OCI-LY7 (cell line): ENCODE measurements at regions not wholly inside any gene's neighbourhood (a gene's known extent, or its start where the extent isn't known, plus 50 kb on each side); places are given as distances from the start of the nearest gene placed in this dataset.

Source experiments
- BruUV-seq: library from RNA; stranded (reverse); fragments of 400-500 nt; replicated peaks from 2 replicates; lab custom pipeline; 2021; lab: Mats Ljungman, UMichigan
- CTCF ChIA-PET: fragments of 300-600 bp; sonication (Branson Sonifier 250); formaldehyde crosslinking; loops from one replicate; lab custom pipeline; 2022; ENCODE audit warnings: antibody characterized with exemption; ENCODE audit not compliant: unreplicated experiment; lab: Charles Lee
- POLR2A ChIA-PET: fragments of 300-600 bp; sonication (Branson Sonifier 250); formaldehyde crosslinking; loops from one replicate; lab custom pipeline; 2022; ENCODE audit warnings: antibody characterized with exemption; lab: Charles Lee
- DNase-seq: peaks from one replicate; pipeline ENCODE4 v3.0.0-alpha.2; 2015; ENCODE audit warnings: low spot score
- H2AFZ ChIP-seq: fragments of 200-600 bp; sonication (generic), shearing (Covaris generic); 2 replicates; pipeline ENCODE4 v1.6.1; 2014; ENCODE audit warnings: mild to moderate bottlenecking, antibody characterized with exemption, low read length, moderate library complexity
- H3K27ac ChIP-seq: fragments of 200-600 bp; sonication (generic); 2 replicates; pipeline ENCODE4 v1.5.1; 2014; ENCODE audit warnings: mixed run types, low read depth, mild to moderate bottlenecking, moderate library complexity, low read length, inconsistent platforms; ENCODE audit not compliant: poor library complexity, severe bottlenecking
- H3K36me3 ChIP-seq: fragments of 200-600 bp; sonication (generic); 2 replicates; pipeline ENCODE4 v1.6.1; 2014; ENCODE audit warnings: mild to moderate bottlenecking, antibody characterized with exemption, low read length, moderate library complexity, mixed read lengths; ENCODE audit not compliant: insufficient read depth
- H3K4me1 ChIP-seq: fragments of 200-600 bp; sonication (generic); 2 replicates; pipeline ENCODE4 v1.5.1; 2014; ENCODE audit warnings: mild to moderate bottlenecking, low read length; ENCODE audit not compliant: insufficient read depth, poor library complexity, severe bottlenecking
- H3K4me2 ChIP-seq: fragments of 200-600 bp; sonication (generic); 2 replicates; pipeline ENCODE4 v1.6.1; 2014; ENCODE audit warnings: mild to moderate bottlenecking, low read length
- H3K4me3 ChIP-seq: fragments of 200-600 bp; sonication (generic); 2 replicates; pipeline ENCODE4 v1.5.1; 2014; ENCODE audit warnings: mild to moderate bottlenecking, low read depth, low read length; ENCODE audit not compliant: poor library complexity, severe bottlenecking
- H3K79me2 ChIP-seq: fragments of 200-600 bp; sonication (generic); 2 replicates; pipeline ENCODE4 v1.6.1; 2016; ENCODE audit warnings: low read depth, mild to moderate bottlenecking, low read length, moderate library complexity, mixed read lengths; ENCODE audit not compliant: insufficient read depth
- H3K9me2 ChIP-seq: fragments of 200-600 bp; sonication (generic); 2 replicates; pipeline ENCODE4 v1.6.1; 2016; ENCODE audit warnings: mild to moderate bottlenecking, low read length, mixed read lengths; ENCODE audit not compliant: insufficient read depth
- H3K9me3 ChIP-seq: fragments of 200-600 bp; sonication (generic); 2 replicates; pipeline ENCODE4 v1.6.1; 2014; ENCODE audit warnings: mild to moderate bottlenecking, mixed run types, low read length, mixed read lengths
- H4K20me1 ChIP-seq: fragments of 200-600 bp; sonication (generic); 2 replicates; pipeline ENCODE4 v1.6.1; 2014; ENCODE audit warnings: mild to moderate bottlenecking, antibody characterized with exemption, low read length, moderate library complexity, mixed read lengths; ENCODE audit not compliant: insufficient read depth
- EZH2phosphoT487 ChIP-seq: fragments of 200-600 bp; sonication (generic); IDR thresholded peaks from 2 replicates; pipeline ENCODE4 v1.6.1; 2018; ENCODE audit warnings: low read depth, borderline replicate concordance, mild to moderate bottlenecking, mixed run types, antibody characterized with exemption, low read length, moderate library complexity, mixed read lengths
- intact Hi-C: fragments of 100-400 bp; cut with micrococcal nuclease; formaldehyde crosslinking; loops from one replicate; pipeline ENCODE4 v1.10.0; 2022; ENCODE audit not compliant: unreplicated experiment
- TF ChIP-seq, protein P1 (sequence below): fragments of 200-600 bp; sonication (generic); conservative IDR thresholded peaks from 2 replicates; pipeline ENCODE4 v1.5.1; 2014; ENCODE audit warnings: mild to moderate bottlenecking, antibody characterized with exemption, low read length, moderate library complexity, mixed read lengths

DNA sequence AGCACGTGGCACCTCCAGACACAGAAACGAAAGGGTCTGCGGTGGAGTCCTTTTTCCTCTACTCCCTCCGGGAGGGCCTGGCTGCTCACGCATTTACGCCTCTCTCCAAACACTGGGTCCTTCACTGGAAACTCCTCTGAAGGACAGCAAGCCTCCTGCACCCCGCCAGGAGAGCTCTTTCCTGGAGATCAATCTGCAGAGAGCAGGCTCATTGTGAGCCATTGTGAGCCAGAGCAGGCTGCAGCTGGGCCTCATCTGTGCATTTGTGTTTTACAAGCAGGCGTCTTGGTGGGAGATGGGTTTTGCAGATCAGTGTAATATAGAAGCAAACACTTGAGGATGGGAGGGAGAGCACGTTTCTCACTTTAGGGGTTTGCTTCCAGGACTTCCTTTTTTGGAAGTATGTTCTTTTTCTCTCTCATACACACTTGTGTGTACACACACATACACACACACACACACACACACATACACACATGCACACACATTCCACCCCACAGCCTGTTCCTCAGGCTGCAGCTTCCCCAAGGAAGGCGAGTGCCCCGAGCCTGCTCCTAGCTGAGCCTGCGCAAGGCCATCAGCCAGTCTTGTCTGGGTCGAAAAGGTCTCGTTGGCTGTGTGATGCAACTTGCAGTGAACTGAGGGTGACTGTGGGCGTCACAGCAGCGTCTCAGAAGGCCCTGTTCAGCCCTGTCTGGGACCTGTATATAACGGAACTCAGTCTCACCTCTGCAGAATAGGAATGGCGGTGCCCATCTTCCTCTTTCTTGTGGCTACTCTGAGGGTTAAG, 163.5 kb downstream of the GLI2 start:
- no peak overlapping the region for H3K4me3 ChIP-seq
- no peak overlapping the region for H3K4me2 ChIP-seq
- H3K9me2 ChIP-seq, result no peaks in the 10 kb centered on the region
- intact Hi-C loops, result no loop called here
- ChIA-PET CTCF (no interaction called here), POLR2A (interaction anchor here (0.6 kb wide), 1 partner anchor 294 kb away, joined by 4 read pairs; no protein-coding TSS in a partner anchor)
- DNase-seq, result no peak
- H3K36me3 ChIP-seq, result no peaks in the 10 kb centered on the region
- BruUV-seq, result no TSS peak
- no peaks in the 10 kb centered on the region for H3K79me2 ChIP-seq
- H2AFZ ChIP-seq, result no peak overlapping the region
- H4K20me1 ChIP-seq, result no peaks in the 10 kb centered on the region
- H3K27ac ChIP-seq, result no peak overlapping the region
- H3K4me1 ChIP-seq, result no peaks in the 10 kb centered on the region
- TF ChIP-seq, protein P1, sequence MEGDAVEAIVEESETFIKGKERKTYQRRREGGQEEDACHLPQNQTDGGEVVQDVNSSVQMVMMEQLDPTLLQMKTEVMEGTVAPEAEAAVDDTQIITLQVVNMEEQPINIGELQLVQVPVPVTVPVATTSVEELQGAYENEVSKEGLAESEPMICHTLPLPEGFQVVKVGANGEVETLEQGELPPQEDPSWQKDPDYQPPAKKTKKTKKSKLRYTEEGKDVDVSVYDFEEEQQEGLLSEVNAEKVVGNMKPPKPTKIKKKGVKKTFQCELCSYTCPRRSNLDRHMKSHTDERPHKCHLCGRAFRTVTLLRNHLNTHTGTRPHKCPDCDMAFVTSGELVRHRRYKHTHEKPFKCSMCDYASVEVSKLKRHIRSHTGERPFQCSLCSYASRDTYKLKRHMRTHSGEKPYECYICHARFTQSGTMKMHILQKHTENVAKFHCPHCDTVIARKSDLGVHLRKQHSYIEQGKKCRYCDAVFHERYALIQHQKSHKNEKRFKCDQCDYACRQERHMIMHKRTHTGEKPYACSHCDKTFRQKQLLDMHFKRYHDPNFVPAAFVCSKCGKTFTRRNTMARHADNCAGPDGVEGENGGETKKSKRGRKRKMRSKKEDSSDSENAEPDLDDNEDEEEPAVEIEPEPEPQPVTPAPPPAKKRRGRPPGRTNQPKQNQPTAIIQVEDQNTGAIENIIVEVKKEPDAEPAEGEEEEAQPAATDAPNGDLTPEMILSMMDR, result no peak
- no peak for TF ChIP-seq EZH2phosphoT487
- H3K9me3 ChIP-seq, result no peaks in the 10 kb centered on the region

DNA sequence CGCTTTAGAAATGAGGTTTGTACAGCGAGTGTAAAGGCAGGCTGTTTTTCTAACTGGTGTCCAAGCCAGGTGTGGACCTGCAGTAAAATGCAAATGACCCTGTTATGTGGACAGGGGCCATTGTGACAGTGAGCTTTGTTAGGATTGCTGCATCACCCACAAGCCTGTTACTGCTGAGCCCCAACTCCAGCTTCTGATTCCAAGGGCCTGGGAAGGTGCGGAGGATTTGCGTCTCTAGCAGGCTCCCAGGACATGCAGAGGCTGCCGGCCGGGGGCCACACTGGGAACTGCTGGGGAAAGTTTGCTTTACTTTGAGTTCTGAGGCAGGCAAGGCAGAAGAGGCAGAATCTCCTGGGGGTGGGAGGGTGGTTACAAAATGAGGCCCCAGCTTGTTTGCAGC, 164.1 kb downstream of the GLI2 start:
- Histone ChIP-seq H3K9me2 (no peaks in the 10 kb centered on the region), H2AFZ (no peak overlapping the region), H3K36me3 (no peaks in the 10 kb centered on the region), H3K4me1 (no peaks in the 10 kb centered on the region), H3K4me2 (no peak overlapping the region), H3K4me3 (no peak overlapping the region), H3K79me2 (no peaks in the 10 kb centered on the region), H3K9me3 (no peaks in the 10 kb centered on the region), H4K20me1 (no peaks in the 10 kb centered on the region), H3K27ac (no peak overlapping the region)
- TF ChIP-seq, protein P1, result no peak
- TF ChIP-seq EZH2phosphoT487, result no peak
- ChIA-PET POLR2A (no interaction called here), CTCF (no interaction called here)
- DNase-seq, result no peak
- intact Hi-C loops, result no loop called here
- BruUV-seq, result no TSS peak

DNA sequence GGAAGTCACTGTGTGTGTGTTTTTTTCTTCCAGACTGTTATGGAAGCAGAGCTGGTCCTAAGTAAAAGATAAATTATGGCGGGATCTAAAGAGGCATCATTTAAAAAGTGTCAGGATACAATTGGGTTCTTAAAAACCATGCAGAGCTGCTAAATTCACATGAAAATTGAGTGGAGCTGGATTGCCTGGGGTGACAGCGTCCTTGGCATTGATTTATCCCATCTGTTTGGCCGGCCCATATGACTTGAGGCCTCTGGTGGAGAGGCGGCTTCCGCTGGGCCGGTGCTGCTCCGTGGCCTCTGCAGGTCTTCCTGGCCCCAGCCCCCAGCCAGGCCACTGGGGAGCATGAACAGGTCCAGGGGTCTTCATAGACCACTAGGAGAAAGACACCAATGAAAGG, 165.5 kb downstream of the GLI2 start:
- intact Hi-C loops, result no loop called here
- Histone ChIP-seq H3K36me3 (no peaks in the 10 kb centered on the region), H3K9me3 (no peaks in the 10 kb centered on the region), H3K4me1 (no peaks in the 10 kb centered on the region), H3K27ac (no peak overlapping the region), H3K79me2 (no peaks in the 10 kb centered on the region), H2AFZ (no peak overlapping the region), H4K20me1 (no peaks in the 10 kb centered on the region), H3K4me2 (no peak overlapping the region), H3K9me2 (no peaks in the 10 kb centered on the region), H3K4me3 (no peak overlapping the region)
- ChIA-PET POLR2A (interaction anchor here (0.6 kb wide), 1 partner anchor 59 kb away, joined by 3 read pairs; no protein-coding TSS in a partner anchor), CTCF (no interaction called here)
- TF ChIP-seq EZH2phosphoT487, result no peak
- TF ChIP-seq, protein P1, result no peak
- BruUV-seq, result no TSS peak
- no peak for DNase-seq
